Prostate gland (tissue), 2 donors: ENCODE measurements at regions not wholly inside any gene's neighbourhood (a gene's known extent, or its start where the extent isn't known, plus 50 kb on each side); places are given as distances from the start of the nearest gene placed in this dataset.

ENCODE experiments used
- POLR2A ChIP-seq: fragments of 450-650 bp; IDR thresholded peaks from one replicate; pipeline ENCODE4 v1.6.1; 2016; ENCODE audit warnings: antibody characterized with exemption, mild to moderate bottlenecking
- POLR2AphosphoS5 ChIP-seq: sonication (generic); formaldehyde crosslinking; IDR thresholded peaks from one replicate; pipeline ENCODE4 v1.6.1; 2017; ENCODE audit warnings: antibody characterized with exemption
- TF ChIP-seq, protein P1 (sequence below), 4 experiments: fragments of 200-600 bp in 2 of 4; fragments of 450-650 bp in 2 of 4; sonication (generic) in 2 of 4; IDR thresholded peaks; 1 replicate in 3 of 4; 2 replicates in 1 of 4; pipeline ENCODE4 v1.5.1; 2016 to 2019; ENCODE audit warnings: antibody characterized with exemption in 4 of 4, mild to moderate bottlenecking in 2 of 4, moderate library complexity in 2 of 4

DNA sequence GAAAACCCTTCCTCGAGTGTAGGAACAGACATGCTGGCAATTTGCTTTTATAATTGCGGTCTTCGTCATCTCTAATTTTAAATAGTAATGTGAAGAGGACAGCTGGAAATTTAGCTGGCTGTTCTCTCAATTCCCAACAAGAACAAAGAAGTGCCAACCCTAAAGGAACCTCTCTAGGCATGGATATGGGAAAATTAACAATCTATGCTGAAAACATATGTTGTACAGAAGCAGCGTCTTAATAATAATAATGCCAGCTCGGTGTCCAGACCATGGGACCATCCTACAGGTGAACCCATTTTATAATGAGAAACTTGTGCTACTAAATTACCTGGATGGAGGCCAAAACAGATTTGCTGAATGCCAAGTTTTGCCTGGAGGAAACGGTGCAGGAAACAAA is 641.4 kb upstream of the MGMT start:
- TF ChIP-seq POLR2A (no peak), POLR2AphosphoS5 (no peak)
- TF ChIP-seq, protein P1, sequence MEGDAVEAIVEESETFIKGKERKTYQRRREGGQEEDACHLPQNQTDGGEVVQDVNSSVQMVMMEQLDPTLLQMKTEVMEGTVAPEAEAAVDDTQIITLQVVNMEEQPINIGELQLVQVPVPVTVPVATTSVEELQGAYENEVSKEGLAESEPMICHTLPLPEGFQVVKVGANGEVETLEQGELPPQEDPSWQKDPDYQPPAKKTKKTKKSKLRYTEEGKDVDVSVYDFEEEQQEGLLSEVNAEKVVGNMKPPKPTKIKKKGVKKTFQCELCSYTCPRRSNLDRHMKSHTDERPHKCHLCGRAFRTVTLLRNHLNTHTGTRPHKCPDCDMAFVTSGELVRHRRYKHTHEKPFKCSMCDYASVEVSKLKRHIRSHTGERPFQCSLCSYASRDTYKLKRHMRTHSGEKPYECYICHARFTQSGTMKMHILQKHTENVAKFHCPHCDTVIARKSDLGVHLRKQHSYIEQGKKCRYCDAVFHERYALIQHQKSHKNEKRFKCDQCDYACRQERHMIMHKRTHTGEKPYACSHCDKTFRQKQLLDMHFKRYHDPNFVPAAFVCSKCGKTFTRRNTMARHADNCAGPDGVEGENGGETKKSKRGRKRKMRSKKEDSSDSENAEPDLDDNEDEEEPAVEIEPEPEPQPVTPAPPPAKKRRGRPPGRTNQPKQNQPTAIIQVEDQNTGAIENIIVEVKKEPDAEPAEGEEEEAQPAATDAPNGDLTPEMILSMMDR (IDR thresholded peaks at IDR 0.05), result no peak
